G401.6 (cell line): ENCODE measurements at regions not wholly inside any gene's neighbourhood (a gene's known extent, or its start where the extent isn't known, plus 50 kb on each side); places are given as distances from the start of the nearest gene placed in this dataset.
"Not testable (repeated sequence)": the region's sequence is repeated elsewhere in the genome, so short reads cannot be mapped to it uniquely, and the experiment has no call there.

Experiments used
- FAIRE-seq: peaks from 2 replicates; lab custom pipeline; 2012; peaks lifted over from hg19 to GRCh38; lab: Jason Lieb, UNC

DNA sequence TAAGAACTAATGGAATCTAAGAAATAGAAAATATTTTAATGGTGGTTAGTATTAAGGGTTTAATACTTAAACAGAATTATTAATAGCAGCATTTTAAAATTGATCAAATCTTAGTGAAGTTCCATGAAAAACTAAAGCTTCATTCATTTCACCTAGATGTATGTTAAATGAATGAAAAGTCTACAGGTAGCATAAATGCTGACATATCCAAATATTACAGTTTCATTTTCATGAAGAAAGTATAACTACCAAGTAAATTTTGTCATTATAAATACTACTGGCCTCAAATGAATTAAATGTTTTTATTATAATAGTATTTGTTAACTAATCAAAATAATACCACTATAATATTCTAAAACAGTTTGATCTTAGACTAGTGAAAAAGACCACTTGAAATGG, 403.3 kb downstream of the LIG4 start:
- FAIRE-seq, result peak; percentile 21

- no peak for FAIRE-seq
These were observed 403.9 kb downstream of the LIG4 start for GRCh38 chr13:107811233-107812013.

DNA sequence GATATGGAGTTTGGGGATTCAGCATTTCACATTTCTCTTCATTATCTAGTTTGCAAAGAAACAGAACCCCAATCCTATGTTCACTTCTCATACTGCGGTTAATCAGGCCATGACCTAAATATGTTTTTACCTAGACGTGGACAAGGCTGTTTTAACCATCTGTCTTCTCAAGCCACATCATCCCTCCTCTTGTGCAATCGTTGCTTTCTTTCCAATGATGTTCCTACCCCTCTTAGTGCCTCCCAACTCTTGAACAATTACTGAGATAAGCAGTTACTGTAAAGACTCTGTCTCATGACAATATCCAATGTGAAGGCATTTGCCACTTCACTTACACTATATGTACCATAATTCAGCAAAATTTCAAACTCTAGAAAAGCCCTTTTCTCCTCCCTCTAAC, 406.2 kb downstream of the LIG4 start:
- FAIRE-seq, result no peak

- no peak for FAIRE-seq
These were observed 406.9 kb downstream of the LIG4 start for GRCh38 chr13:107808389-107808788.

DNA sequence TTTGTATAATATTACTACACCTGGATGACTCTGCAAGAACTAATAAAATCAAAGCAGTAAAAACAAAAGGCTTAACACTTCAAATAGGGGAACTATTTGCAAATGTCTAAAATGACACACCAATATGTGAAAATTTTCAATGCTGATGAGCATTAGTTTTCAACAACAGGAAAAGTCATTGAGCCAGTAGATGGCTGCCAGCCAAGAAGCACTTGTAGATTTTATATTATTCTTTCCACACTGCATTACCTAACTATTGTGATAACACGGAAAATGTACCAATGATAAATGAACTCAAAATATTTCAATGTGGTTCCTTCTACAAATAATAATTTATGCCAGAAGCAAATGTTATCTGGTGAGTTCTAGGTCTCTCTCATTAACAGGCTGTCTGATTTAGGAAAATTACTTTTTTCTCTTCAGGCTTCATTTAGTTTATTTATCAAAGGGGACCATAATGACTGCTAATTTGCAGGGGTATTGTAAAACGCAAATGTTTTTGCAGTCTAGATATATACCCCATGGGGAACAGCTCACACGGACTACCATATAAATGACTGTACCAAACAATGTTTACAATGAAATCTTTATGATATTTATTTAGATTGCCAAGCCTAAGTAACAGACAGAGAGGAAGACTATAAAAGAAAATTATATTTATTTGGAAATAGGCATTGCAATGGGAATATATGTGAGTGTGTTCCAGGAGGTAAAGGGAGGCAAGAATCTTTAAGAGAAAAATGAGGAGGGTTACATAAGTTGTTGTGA, 407.8 kb downstream of the LIG4 start:
- FAIRE-seq, result no peak

DNA sequence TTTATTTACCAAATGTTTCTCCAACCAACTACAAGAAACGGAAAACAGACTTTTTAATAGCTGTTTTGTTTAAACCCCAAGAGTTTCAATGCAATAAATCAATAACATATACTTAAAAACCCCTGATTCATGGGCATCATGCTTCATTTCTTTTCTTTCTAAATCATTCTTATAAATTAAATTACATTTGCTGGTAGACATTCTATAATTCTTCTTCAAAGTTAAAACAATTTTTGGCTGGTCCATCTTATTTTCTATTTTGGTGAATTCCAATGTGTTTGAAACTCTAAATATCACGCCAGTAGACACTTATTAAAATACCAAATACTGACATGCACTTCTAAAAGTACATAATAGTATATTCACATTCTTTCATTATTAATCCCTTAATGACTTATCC, 408.6 kb downstream of the LIG4 start:
- FAIRE-seq, result no peak

- no peak for FAIRE-seq
These were observed 411.4 kb downstream of the LIG4 start for GRCh38 chr13:107803822-107804495.

DNA sequence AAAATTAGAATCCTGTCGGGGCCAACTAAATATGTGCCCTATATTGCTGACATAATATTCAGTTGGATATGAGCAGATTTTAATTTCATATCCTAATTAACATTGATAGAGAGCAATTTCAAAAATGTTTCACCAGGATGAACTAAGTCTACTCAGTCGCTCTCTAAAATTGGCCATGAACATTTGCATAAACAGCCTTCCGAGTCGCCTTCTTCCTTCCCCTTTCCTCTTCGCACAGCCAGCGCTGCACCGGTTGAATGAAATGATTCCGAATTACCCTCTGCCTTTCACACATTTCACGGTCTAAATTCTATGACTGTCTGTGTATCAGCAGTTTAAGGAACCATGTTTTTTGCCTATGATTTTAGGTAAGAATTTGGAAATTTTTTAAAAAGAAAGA, 413.7 kb downstream of the LIG4 start:
- FAIRE-seq, result no peak

DNA sequence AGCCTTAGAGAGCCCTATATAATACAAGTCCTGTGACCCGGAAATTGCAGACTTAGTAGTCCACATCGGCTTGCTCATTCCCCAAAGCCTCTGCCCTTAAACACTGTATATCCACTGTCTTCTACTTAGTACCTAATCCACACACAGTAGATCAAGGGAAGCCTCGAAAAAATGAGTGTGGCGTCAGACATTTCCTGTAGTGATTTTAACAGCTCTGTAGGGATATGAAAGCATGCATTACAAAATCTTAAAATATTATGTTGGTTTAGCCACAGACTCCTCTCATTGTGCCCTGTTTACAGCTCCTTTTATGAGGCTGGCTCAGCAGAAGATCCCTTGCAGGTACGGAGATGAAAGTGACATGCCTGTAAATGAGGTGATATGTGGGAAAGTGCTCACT, 416.3 kb downstream of the LIG4 start:
- FAIRE-seq, result no peak

GRCh38 chr13:107790397-107790796, 424.9 kb downstream of the LIG4 start:
- no peak for FAIRE-seq

GRCh38 chr13:107788464-107789165, 426.7 kb downstream of the LIG4 start:
- FAIRE-seq, result no peak

DNA sequence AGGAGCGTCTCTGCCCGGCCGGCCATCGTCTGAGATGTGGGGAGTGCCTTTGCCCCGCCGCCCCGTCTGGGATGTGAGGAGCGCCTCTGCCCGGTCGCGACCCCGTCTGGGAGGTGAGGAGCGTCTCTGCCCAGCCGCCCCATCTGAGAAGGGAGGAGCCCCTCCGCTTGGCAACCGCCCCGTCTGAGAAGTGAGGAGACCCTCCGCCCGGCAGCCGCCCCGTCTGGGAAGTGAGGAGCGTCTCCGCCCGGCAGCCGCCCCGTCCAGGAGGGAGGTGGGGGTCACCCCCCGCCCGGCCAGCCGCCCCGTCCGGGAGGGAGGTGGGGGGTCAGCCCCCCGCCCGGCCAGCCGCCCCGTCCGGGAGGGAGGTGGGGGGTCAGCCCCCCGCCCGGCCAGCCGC, 432.7 kb downstream of the LIG4 start:
- FAIRE-seq, result not testable (repeated sequence)

GRCh38 chr13:107778094-107778493, 437.2 kb downstream of the LIG4 start:
- FAIRE-seq, result no peak

- FAIRE-seq, result no peak
These were observed 444.8 kb downstream of the LIG4 start for GRCh38 chr13:107770541-107770940.

GRCh38 chr13:107767119-107767518, 448.2 kb downstream of the LIG4 start:
- no peak for FAIRE-seq

DNA sequence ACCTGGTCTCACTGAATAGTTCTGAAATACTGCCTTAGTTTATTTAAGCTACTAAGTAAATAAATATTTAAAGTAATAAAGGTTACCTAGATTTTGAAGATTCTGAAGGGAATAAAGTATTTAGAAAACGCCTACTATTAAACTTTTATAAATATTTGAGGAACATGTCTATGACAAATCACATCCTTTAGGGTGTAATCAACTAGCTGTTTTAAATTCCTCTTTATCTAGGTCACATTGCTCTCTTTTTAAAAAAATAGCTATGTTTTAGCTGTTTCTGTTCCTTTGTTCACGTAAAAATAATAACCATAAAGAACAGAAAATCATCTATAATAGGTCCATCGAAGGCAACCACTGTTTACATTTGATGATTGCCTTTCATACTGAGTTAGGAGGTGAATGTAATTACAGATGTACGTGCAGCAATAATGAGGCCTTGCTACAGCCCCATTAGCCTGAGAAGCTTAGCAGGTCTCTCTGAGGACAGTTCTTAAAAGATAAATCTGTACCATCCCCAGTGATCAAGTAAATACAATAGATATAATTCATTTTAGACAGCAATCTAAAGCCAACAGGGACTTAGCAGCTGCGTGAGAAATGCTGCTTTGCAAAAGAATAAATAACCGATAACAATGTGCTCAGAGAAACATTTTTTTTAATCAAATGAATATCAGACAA, 449.5 kb downstream of the LIG4 start:
- no peak for FAIRE-seq

DNA sequence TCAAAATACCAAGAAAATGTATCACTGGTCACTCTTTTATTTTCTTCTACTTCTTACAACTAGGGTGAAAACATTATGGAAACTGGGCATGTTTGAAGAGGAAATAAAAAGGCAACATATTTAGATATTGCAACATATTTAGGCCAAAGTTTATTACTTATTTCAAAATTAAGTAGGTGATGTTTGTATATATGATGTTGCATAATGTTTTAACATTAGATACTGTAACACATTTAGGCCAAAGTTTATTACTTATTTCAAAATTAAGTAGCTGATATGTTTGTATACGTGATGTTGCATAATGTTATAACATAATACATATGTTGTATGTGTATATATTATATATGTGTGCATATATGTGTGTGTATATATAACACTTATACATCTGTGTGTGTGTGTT, 451.3 kb downstream of the LIG4 start:
- FAIRE-seq, result no peak

- no peak for FAIRE-seq
These were observed 461.6 kb downstream of the LIG4 start for GRCh38 chr13:107753748-107754147.

GRCh38 chr13:107753291-107753690, 462.0 kb downstream of the LIG4 start:
- FAIRE-seq, result no peak

DNA sequence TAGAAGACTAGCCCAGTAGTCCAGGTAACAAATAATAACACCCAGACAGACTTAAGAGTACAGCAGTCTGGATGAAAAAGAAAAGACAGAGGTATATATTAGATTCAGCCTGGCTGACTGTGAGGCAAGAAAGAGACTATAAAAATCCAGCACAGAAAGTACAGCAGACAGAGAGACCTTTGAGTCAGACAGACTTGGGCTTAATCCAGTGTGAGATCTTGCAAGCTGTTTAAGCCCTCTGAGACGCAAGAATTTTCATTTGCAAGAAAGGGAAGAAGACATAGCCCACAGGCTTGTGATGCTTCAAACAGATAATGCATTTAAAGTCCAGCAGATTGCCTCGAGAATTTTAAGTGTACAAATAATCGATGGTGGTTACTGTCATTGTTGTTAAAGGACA, 471.4 kb downstream of the LIG4 start:
- FAIRE-seq, result no peak

GRCh38 chr13:107743526-107743925, 471.8 kb downstream of the LIG4 start:
- no peak for FAIRE-seq

DNA sequence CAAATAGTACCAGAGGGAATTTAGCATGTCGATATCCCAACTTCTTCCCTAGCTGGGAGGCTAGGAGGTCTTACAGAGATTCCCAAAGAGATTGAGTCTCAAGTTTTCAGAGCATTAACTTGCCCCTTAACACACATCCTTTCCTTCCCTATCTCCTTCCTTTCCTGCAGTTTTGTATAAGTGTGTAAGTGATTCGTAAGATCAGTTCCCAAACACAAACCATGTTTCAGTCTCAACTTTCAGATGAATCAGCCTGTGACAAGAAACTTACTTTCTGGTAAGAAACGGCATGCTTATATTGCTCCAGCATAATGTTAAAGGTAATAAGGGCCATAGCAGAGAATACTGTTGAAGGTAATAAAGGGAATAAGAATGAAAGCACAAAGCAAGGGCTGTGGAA, 472.2 kb downstream of the LIG4 start:
- FAIRE-seq, result no peak
